Lung (tissue), 11 donors: ENCODE measurements at regions not wholly inside any gene's neighbourhood (a gene's known extent, or its start where the extent isn't known, plus 50 kb on each side); places are given as distances from the start of the nearest gene placed in this dataset.
A peak's percentile ranks its signal among the peaks of the same experiment; 100 is the strongest.

Experiments used
- ATAC-seq: fragments of 200-7000 bp; cut with Tn5 transposase; one replicate; pipeline ENCODE4 v1.9.1; 2020; ENCODE audit warnings: moderate number of reproducible peaks; ENCODE audit not compliant: insufficient read depth, low FRiP score
- DNase-seq, 3 donors: peaks; one replicate each; pipeline ENCODE4 v3.0.0-alpha.2; 2013 to 2017
- H3K27ac ChIP-seq, 2 donors: one replicate each; pipeline ENCODE4 v1.5.1; 2013; ENCODE audit warnings: mild to moderate bottlenecking in 2 of 2, moderate library complexity in 2 of 2, control low read depth in 1 of 2, inconsistent platforms in 1 of 2, low read depth in 1 of 2, low read length in 1 of 2
- H3K27me3 ChIP-seq, 3 donors: one replicate each; pipeline ENCODE4 v1.5.1; 2013; ENCODE audit warnings: low read length in 2 of 3; ENCODE audit not compliant: control insufficient read depth in 3 of 3, insufficient read depth in 3 of 3
- H3K36me3 ChIP-seq, 4 donors: one replicate each; pipeline ENCODE4 v1.5.1; 2013; ENCODE audit warnings: low read length in 4 of 4, mild to moderate bottlenecking in 1 of 4, moderate library complexity in 1 of 4; ENCODE audit not compliant: control insufficient read depth in 4 of 4, insufficient read depth in 4 of 4
- H3K4me1 ChIP-seq, 5 donors: one replicate each; pipeline ENCODE4 v1.5.1; 2013; ENCODE audit warnings: low read length in 5 of 5, mild to moderate bottlenecking in 2 of 5, moderate library complexity in 1 of 5; ENCODE audit not compliant: control insufficient read depth in 5 of 5, insufficient read depth in 5 of 5
- H3K4me3 ChIP-seq: one replicate; pipeline ENCODE4 v1.5.1; 2013; ENCODE audit warnings: mild to moderate bottlenecking, control low read depth, moderate library complexity
- H3K9ac ChIP-seq, 2 donors: one replicate each; pipeline ENCODE4 v1.5.1; 2013; ENCODE audit warnings: low read length in 2 of 2, control low read depth in 1 of 2; ENCODE audit not compliant: insufficient read depth in 1 of 2
- H3K9me3 ChIP-seq, 4 donors: one replicate each; pipeline ENCODE4 v1.5.1; 2013; ENCODE audit warnings: low read length in 3 of 4, mild to moderate bottlenecking in 1 of 4, moderate library complexity in 1 of 4; ENCODE audit not compliant: control insufficient read depth in 4 of 4, insufficient read depth in 3 of 4
- CTCF ChIP-seq: IDR thresholded peaks from 2 replicates; pipeline ENCODE4 v1.5.1; 2012; ENCODE audit warnings: mild to moderate bottlenecking; ENCODE audit errors: control extremely low read depth, extremely low read depth
- WGBS, 2 donors: extraction: QIAGEN DNeasy Blood & Tissue Kit; methylation state at CpG; one replicate each; pipeline ENCODE4 v1.1.7; 2013; 5-methylcytosine and 5-hydroxymethylcytosine counted together
- donor health status: control.
- donor health status: control.
- donor health status: Bipolar disorder and iron deficiency.
- donor health status: healthy.
- donor health status: DM: yes; HTN: yes; CAD: no.

GRCh38 chr5:4383518-4384198 is 756.5 kb upstream of the ADAMTS16 start:
- ATAC-seq: no peak
- Histone ChIP-seq H3K27me3 (no peaks in the 10 kb centered on the region), H3K4me1 (no peaks in the 10 kb centered on the region), H3K27ac (no peak overlapping the region), H3K9ac (no peak overlapping the region), H3K9me3 (no peaks in the 10 kb centered on the region), H3K36me3 (no peaks in the 10 kb centered on the region), H3K4me3 (no peak overlapping the region)
- no peak for DNase-seq
- WGBS, 2 donors: 80 to 83% methylated on average over 7 of the region's 7 CpGs
- no peak for TF ChIP-seq CTCF

GRCh38 chr5:4384649-4385048 is 755.5 kb upstream of the ADAMTS16 start:
- Histone ChIP-seq H3K4me3 (no peak overlapping the region), H3K4me1 (no peaks in the 10 kb centered on the region), H3K9me3 (no peaks in the 10 kb centered on the region), H3K27ac (no peak overlapping the region), H3K36me3 (no peaks in the 10 kb centered on the region), H3K9ac (no peak overlapping the region), H3K27me3 (no peaks in the 10 kb centered on the region)
- no peak for TF ChIP-seq CTCF
- WGBS, 2 donors: 66 to 74% methylated on average over 6 of the region's 6 CpGs
- DNase-seq: no peak
- ATAC-seq: no peak

GRCh38 chr5:4386152-4386551 is 754.0 kb upstream of the ADAMTS16 start:
- no peak overlapping the region for H3K4me3 ChIP-seq
- DNase-seq (peak in 1 of 3 donors; percentile 1), ATAC-seq (no peak)
- no peak overlapping the region for H3K27ac ChIP-seq
- H3K4me1 ChIP-seq: no peaks in the 10 kb centered on the region
- TF ChIP-seq CTCF: no peak
- H3K27me3 ChIP-seq: no peaks in the 10 kb centered on the region
- H3K36me3 ChIP-seq: no peaks in the 10 kb centered on the region
- no peak overlapping the region for H3K9ac ChIP-seq
- WGBS, 2 donors: 83 to 85% methylated on average over 1 of the region's 1 CpG
- no peaks in the 10 kb centered on the region for H3K9me3 ChIP-seq

- DNase-seq: no peak
- Histone ChIP-seq H3K9ac (no peak overlapping the region), H3K9me3 (no peaks in the 10 kb centered on the region), H3K4me3 (no peak overlapping the region), H3K27ac (no peak overlapping the region), H3K36me3 (no peaks in the 10 kb centered on the region), H3K27me3 (no peaks in the 10 kb centered on the region), H3K4me1 (no peaks in the 10 kb centered on the region)
- TF ChIP-seq CTCF: no peak
- ATAC-seq: peak; percentile 11
- 86 to 87% methylated on average over 3 of the region's 3 CpGs for WGBS, 2 donors
Measured at GRCh38 chr5:4387290-4387689, 752.8 kb upstream of the ADAMTS16 start.
